IMR-90 (cell line): ENCODE measurements at regions not wholly inside any gene's neighbourhood (a gene's known extent, or its start where the extent isn't known, plus 50 kb on each side); places are given as distances from the start of the nearest gene placed in this dataset.

Experiments used
- ATAC-seq: fragments of 200-7000 bp; cut with Tn5 transposase; 2 replicates; pipeline ENCODE4 v1.9.1; 2020; ENCODE audit warnings: low read depth, mild to moderate bottlenecking, moderate library complexity
- BruUV-seq: library from RNA; stranded (reverse); fragments of 400-500 nt; replicated peaks from 2 replicates; lab custom pipeline; 2021; lab: Mats Ljungman, UMichigan
- CTCF ChIA-PET: fragments of 300-600 bp; formaldehyde crosslinking; extraction: SDS; loops from one replicate; lab custom pipeline; 2021; ENCODE audit warnings: antibody characterized with exemption; lab: Yijun Ruan, JAX
- POLR2A ChIA-PET: fragments of 300-600 bp; sonication (Branson Sonifier 250); formaldehyde crosslinking; loops from one replicate; lab custom pipeline; 2022; ENCODE audit warnings: antibody characterized with exemption; ENCODE audit not compliant: unreplicated experiment; lab: Charles Lee
- DNase-seq: peaks from one replicate; pipeline ENCODE4 v3.0.0; 2013
- H2AFZ ChIP-seq: replicated peaks from 2 replicates; pipeline ENCODE3; 2013; ENCODE audit warnings: low read length, mild to moderate bottlenecking; ENCODE audit not compliant: poor library complexity
- H2AK5ac ChIP-seq: 2 replicates; pipeline ENCODE4 v1.6.1; 2013; ENCODE audit warnings: low read depth, low read length, inconsistent platforms
- H2AK9ac ChIP-seq: replicated peaks from 2 replicates; pipeline ENCODE3; 2013; ENCODE audit warnings: mild to moderate bottlenecking, low read depth, low read length, moderate library complexity; ENCODE audit not compliant: poor library complexity
- H2BK120ac ChIP-seq: 2 replicates; pipeline ENCODE4 v1.6.1; 2013; ENCODE audit warnings: low read depth, low read length, inconsistent platforms
- H2BK15ac ChIP-seq: 3 replicates; pipeline ENCODE4 v1.6.1; 2013; ENCODE audit warnings: low read depth, low read length, inconsistent platforms
- H2BK20ac ChIP-seq: 2 replicates; pipeline ENCODE4 v1.6.1; 2013; ENCODE audit warnings: low read depth, mild to moderate bottlenecking, inconsistent platforms, low read length, moderate library complexity
- H2BK5ac ChIP-seq: 2 replicates; pipeline ENCODE4 v1.6.1; 2013; ENCODE audit warnings: mild to moderate bottlenecking, low read depth, low read length, inconsistent platforms; ENCODE audit not compliant: poor library complexity, severe bottlenecking
- H3K14ac ChIP-seq: replicated peaks from 2 replicates; pipeline ENCODE4 v1.6.1; 2013; ENCODE audit warnings: low read depth, low read length, inconsistent platforms
- H3K18ac ChIP-seq: 2 replicates; pipeline ENCODE4 v1.6.1; 2013; ENCODE audit warnings: low read depth, low read length, control low read depth
- H3K23ac ChIP-seq: 2 replicates; pipeline ENCODE4 v1.6.1; 2013; ENCODE audit warnings: low read depth, low read length, inconsistent platforms
- H3K27ac ChIP-seq: 2 replicates; pipeline ENCODE4 v1.5.1; 2013; ENCODE audit warnings: mild to moderate bottlenecking, control low read depth, low read length; ENCODE audit not compliant: insufficient read depth
- H3K27me3 ChIP-seq: 2 replicates; pipeline ENCODE4 v1.6.1; 2013; ENCODE audit warnings: low read length; ENCODE audit not compliant: control insufficient read depth, insufficient read depth
- H3K36me3 ChIP-seq: 2 replicates; pipeline ENCODE4 v1.6.1; 2013; ENCODE audit warnings: low read length, mixed read lengths; ENCODE audit not compliant: control insufficient read depth, insufficient read depth
- H3K4ac ChIP-seq: 2 replicates; pipeline ENCODE4 v1.6.1; 2013; ENCODE audit warnings: low read depth, low read length, inconsistent platforms
- H3K4me1 ChIP-seq: 2 replicates; pipeline ENCODE4 v1.6.1; 2013; ENCODE audit warnings: low read length, mixed read lengths; ENCODE audit not compliant: control insufficient read depth, insufficient read depth
- H3K4me2 ChIP-seq: 2 replicates; pipeline ENCODE4 v1.6.1; 2013; ENCODE audit warnings: low read depth, mild to moderate bottlenecking, control low read depth, low read length, moderate library complexity
- H3K4me3 ChIP-seq: 2 replicates; pipeline ENCODE4 v1.5.1; 2013; ENCODE audit warnings: low read depth, mild to moderate bottlenecking, control low read depth, low read length, moderate library complexity; ENCODE audit not compliant: insufficient read depth
- H3K56ac ChIP-seq: 2 replicates; pipeline ENCODE4 v1.6.1; 2013; ENCODE audit warnings: low read length, inconsistent platforms; ENCODE audit not compliant: insufficient read depth; ENCODE audit errors: extremely low read depth
- H3K79me1 ChIP-seq, 2 experiments: 2 replicates each; pipeline ENCODE4 v1.6.1; 2013; ENCODE audit warnings: low read length in 2 of 2, inconsistent platforms in 1 of 2, low read depth in 1 of 2
- H3K9ac ChIP-seq: 2 replicates; pipeline ENCODE4 v1.6.1; 2013; ENCODE audit warnings: low read depth, low read length, control low read depth
- H3K9me1 ChIP-seq: 2 replicates; pipeline ENCODE4 v1.6.1; 2013; ENCODE audit warnings: low read length, inconsistent platforms; ENCODE audit not compliant: insufficient read depth
- H3K9me3 ChIP-seq: 2 replicates; pipeline ENCODE4 v1.6.1; 2013; ENCODE audit warnings: low read length; ENCODE audit not compliant: control insufficient read depth, insufficient read depth
- H4K20me1 ChIP-seq: 2 replicates; pipeline ENCODE4 v1.6.1; 2013; ENCODE audit warnings: low read length, inconsistent platforms; ENCODE audit not compliant: insufficient read depth
- H4K5ac ChIP-seq: 2 replicates; pipeline ENCODE4 v1.6.1; 2013; ENCODE audit warnings: mild to moderate bottlenecking, low read depth, low read length, control low read depth
- H4K8ac ChIP-seq, 2 experiments: 2 replicates each; pipeline ENCODE4 v1.6.1; 2013; ENCODE audit warnings: low read depth in 2 of 2, low read length in 2 of 2, control low read depth in 1 of 2, inconsistent platforms in 1 of 2
- H4K91ac ChIP-seq: 2 replicates; pipeline ENCODE4 v1.6.1; 2013; ENCODE audit warnings: low read depth, low read length, inconsistent platforms; ENCODE audit not compliant: insufficient read depth
- BHLHE40 ChIP-seq: fragments of 150-350 bp; IDR thresholded peaks from 2 replicates; pipeline ENCODE4 v1.6.1; 2016; ENCODE audit warnings: mild to moderate bottlenecking, low read depth, low read length
- CEBPB ChIP-seq: IDR thresholded peaks from 2 replicates; pipeline ENCODE4 v1.6.1; 2012; ENCODE audit warnings: low read depth, low read length, improper control_type of control experiment
- CHD1 ChIP-seq: IDR thresholded peaks from 2 replicates; pipeline ENCODE4 v1.6.1; 2012; ENCODE audit warnings: low read depth, low read length, improper control_type of control experiment
- CTCF ChIP-seq: conservative IDR thresholded peaks from 2 replicates; pipeline ENCODE4 v1.5.1; 2012; ENCODE audit warnings: mild to moderate bottlenecking, low read depth, low read length, improper control_type of control experiment
- ELK1 ChIP-seq: fragments of 150-350 bp; IDR thresholded peaks from 2 replicates; pipeline ENCODE4 v1.6.1; 2016; ENCODE audit warnings: low read depth, mild to moderate bottlenecking, low read length, moderate library complexity, borderline replicate concordance
- FOS ChIP-seq: fragments of 150-350 bp; IDR thresholded peaks from 2 replicates; pipeline ENCODE4 v1.6.1; 2016; ENCODE audit warnings: low read depth, low read length
- MAFK ChIP-seq: IDR thresholded peaks from 2 replicates; pipeline ENCODE4 v1.6.1; 2012; ENCODE audit warnings: low read depth, low read length, improper control_type of control experiment
- MAZ ChIP-seq: IDR thresholded peaks from 2 replicates; pipeline ENCODE4 v1.6.1; 2012; ENCODE audit warnings: low read depth, mild to moderate bottlenecking, low read length, improper control_type of control experiment, moderate library complexity, borderline replicate concordance
- MXI1 ChIP-seq: IDR thresholded peaks from 2 replicates; pipeline ENCODE4 v1.6.1; 2012; ENCODE audit warnings: low read depth, mild to moderate bottlenecking, low read length, moderate library complexity, borderline replicate concordance
- NFE2L2 ChIP-seq: fragments of 150-350 bp; IDR thresholded peaks from 2 replicates; pipeline ENCODE4 v1.6.1; 2016; ENCODE audit warnings: low read depth, mild to moderate bottlenecking, low read length
- POLR2A ChIP-seq: IDR thresholded peaks from 2 replicates; pipeline ENCODE4 v1.6.1; 2012; ENCODE audit warnings: mild to moderate bottlenecking, low read depth, low read length
- RAD21 ChIP-seq: IDR thresholded peaks from 2 replicates; pipeline ENCODE4 v1.6.1; 2012; ENCODE audit warnings: low read length, improper control_type of control experiment
- RCOR1 ChIP-seq: IDR thresholded peaks from 2 replicates; pipeline ENCODE4 v1.6.1; 2012; ENCODE audit warnings: mild to moderate bottlenecking, low read length, improper control_type of control experiment; ENCODE audit not compliant: insufficient replicate concordance
- RFX5 ChIP-seq: IDR thresholded peaks from 2 replicates; pipeline ENCODE4 v1.8.0; 2012; ENCODE audit warnings: low read depth, mild to moderate bottlenecking, low read length, moderate library complexity
- SMC3 ChIP-seq: fragments of 150-350 bp; IDR thresholded peaks from 2 replicates; pipeline ENCODE4 v1.6.1; 2016; ENCODE audit warnings: low read depth, mild to moderate bottlenecking, antibody characterized with exemption, low read length, moderate library complexity
- USF2 ChIP-seq: fragments of 150-350 bp; IDR thresholded peaks from 2 replicates; pipeline ENCODE4 v1.6.1; 2017; ENCODE audit warnings: mild to moderate bottlenecking, antibody characterized with exemption, low read length, low read depth
- WGBS, 2 experiments: methylation state at CpG; one replicate each; pipeline versions ENCODE4 v1.1.5 to v1.1.7; 2013; ENCODE audit warnings: missing lambda C conversion rate in 2 of 2; ENCODE audit not compliant: insufficient read length in 1 of 2; ENCODE audit errors: extremely low coverage in 2 of 2; 5-methylcytosine and 5-hydroxymethylcytosine counted together
- dilution Hi-C: fragments of 300-500 bp; cut with HindIII; formaldehyde crosslinking; loops from one replicate; pipeline ENCODE4 v1.14.3; 2018; ENCODE audit warnings: low sequenced_read_pairs; ENCODE audit not compliant: unreplicated experiment
- in situ Hi-C: fragments of 300-500 bp; cut with MboI; formaldehyde crosslinking; loops from 3 replicates; pipeline ENCODE4 v1.14.3; 2019; ENCODE audit warnings: low sequenced_read_pairs, inconsistent platforms, mixed read lengths
- intact Hi-C: fragments of 100-400 bp; cut with micrococcal nuclease; formaldehyde crosslinking; loops from 2 replicates; pipeline ENCODE4 v1.10.0; 2022

GRCh38 chr2:64298161-64298560, 153.9 kb upstream of the PELI1 start:
- POLR2A ChIA-PET: no interaction called here
- Histone ChIP-seq H3K14ac (no peak overlapping the region), H2BK120ac (no peak overlapping the region), H4K5ac (no peak overlapping the region), H3K79me1 (no peaks in the 10 kb centered on the region), H2AFZ (no peak overlapping the region), H3K4me2 (no peak overlapping the region), H3K9ac (no peak overlapping the region), H2AK9ac (no peak overlapping the region), H3K4me3 (no peak overlapping the region), H3K9me1 (no peaks in the 10 kb centered on the region), H3K56ac (no peak overlapping the region), H3K36me3 (no peaks in the 10 kb centered on the region), H2BK5ac (no peak overlapping the region), H3K4ac (no peak overlapping the region), H3K9me3 (no peaks in the 10 kb centered on the region), H3K4me1 (no peaks in the 10 kb centered on the region), H3K27ac (no peak overlapping the region), H4K91ac (no peak overlapping the region), H3K23ac (no peak overlapping the region), H2BK20ac (no peak overlapping the region), H3K27me3 (peaks cover 18% of the 10 kb centered on the region), H2BK15ac (no peak overlapping the region), H4K8ac (no peak overlapping the region), H2AK5ac (no peak overlapping the region), H4K20me1 (no peaks in the 10 kb centered on the region), H3K18ac (no peak overlapping the region)
- no TSS peak for BruUV-seq
- TF ChIP-seq FOS (no peak), RFX5 (no peak), SMC3 (no peak), CTCF (no peak), MXI1 (no peak), USF2 (no peak), NFE2L2 (no peak), BHLHE40 (no peak), CHD1 (no peak), RCOR1 (no peak), RAD21 (no peak), MAZ (no peak), ELK1 (no peak), MAFK (no peak), POLR2A (no peak), CEBPB (no peak)
- DNase-seq (no peak), ATAC-seq (no peak)
- dilution Hi-C loops (no loop called here), intact Hi-C loops (no loop called here), in situ Hi-C loops (no loop called here)
- WGBS, 2 experiments: no CpG with 5 or more reads among the region's 2 CpGs
- CTCF ChIA-PET: interaction anchor here (0.6 to 2.3 kb wide), 2 partner anchors 14 to 194 kb away, joined by 4 to 6 read pairs; no protein-coding TSS in a partner anchor
